Tibial nerve (tissue), 3 donors: ENCODE measurements at regions not wholly inside any gene's neighbourhood (a gene's known extent, or its start where the extent isn't known, plus 50 kb on each side); places are given as distances from the start of the nearest gene placed in this dataset.

Experiments used
- POLR2A ChIP-seq, 2 donors: fragments of 450-650 bp; IDR thresholded peaks; one replicate each; pipeline ENCODE4 v1.6.1; 2017; ENCODE audit warnings: antibody characterized with exemption in 2 of 2, mild to moderate bottlenecking in 2 of 2, moderate library complexity in 2 of 2
- TF ChIP-seq, protein P1 (sequence below), 5 experiments: fragments of 200-600 bp in 3 of 5; fragments of 450-650 bp in 2 of 5; sonication (generic) in 3 of 5; IDR thresholded peaks; one replicate each; pipeline ENCODE4 v1.5.1; 2016 to 2019; ENCODE audit warnings: antibody characterized with exemption in 5 of 5, mild to moderate bottlenecking in 3 of 5, moderate library complexity in 2 of 5

DNA sequence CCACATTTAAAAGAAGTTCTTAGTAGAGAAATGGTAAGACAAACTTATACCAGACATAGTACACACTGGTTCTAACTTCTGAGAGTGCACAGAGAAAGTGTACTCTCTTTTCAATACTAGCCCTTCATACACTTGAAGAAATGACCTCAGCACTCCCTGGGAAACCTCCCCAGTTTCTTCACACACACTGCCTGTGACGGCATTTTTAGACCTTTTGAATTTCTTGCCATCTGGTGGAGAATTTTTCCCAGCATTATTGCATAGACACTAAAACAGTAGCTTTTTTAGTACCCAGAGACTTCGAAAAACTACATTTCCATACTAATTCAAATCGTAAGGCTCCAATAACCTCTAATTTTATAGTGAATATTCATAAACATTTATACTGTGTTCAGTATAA, 341.6 kb upstream of the MAOA start:
- TF ChIP-seq, protein P1, sequence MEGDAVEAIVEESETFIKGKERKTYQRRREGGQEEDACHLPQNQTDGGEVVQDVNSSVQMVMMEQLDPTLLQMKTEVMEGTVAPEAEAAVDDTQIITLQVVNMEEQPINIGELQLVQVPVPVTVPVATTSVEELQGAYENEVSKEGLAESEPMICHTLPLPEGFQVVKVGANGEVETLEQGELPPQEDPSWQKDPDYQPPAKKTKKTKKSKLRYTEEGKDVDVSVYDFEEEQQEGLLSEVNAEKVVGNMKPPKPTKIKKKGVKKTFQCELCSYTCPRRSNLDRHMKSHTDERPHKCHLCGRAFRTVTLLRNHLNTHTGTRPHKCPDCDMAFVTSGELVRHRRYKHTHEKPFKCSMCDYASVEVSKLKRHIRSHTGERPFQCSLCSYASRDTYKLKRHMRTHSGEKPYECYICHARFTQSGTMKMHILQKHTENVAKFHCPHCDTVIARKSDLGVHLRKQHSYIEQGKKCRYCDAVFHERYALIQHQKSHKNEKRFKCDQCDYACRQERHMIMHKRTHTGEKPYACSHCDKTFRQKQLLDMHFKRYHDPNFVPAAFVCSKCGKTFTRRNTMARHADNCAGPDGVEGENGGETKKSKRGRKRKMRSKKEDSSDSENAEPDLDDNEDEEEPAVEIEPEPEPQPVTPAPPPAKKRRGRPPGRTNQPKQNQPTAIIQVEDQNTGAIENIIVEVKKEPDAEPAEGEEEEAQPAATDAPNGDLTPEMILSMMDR (IDR thresholded peaks at IDR 0.05), result no peak
- TF ChIP-seq POLR2A (IDR thresholded peaks at IDR 0.05), result no peak
